ENCODE measurements at regions not wholly inside any gene's neighbourhood (a gene's known extent, or its start where the extent isn't known, plus 50 kb on each side); places are given as distances from the start of the nearest gene placed in this dataset.

GRCh38 chr10:25766687-25767221 lies 167.3 kb upstream of the MYO3A start:
- ATAC-seq: no peak

GRCh38 chr10:25768167-25768566 lies 165.9 kb upstream of the MYO3A start:
- TF ChIP-seq PPARA (CRISPR knock-in tag; IDR thresholded peaks at IDR 0.05; ENCODE audit: borderline replicate concordance) (no peak), ZFP3 (CRISPR knock-in tag; IDR thresholded peaks at IDR 0.05) (no peak), TSHZ2 (CRISPR knock-in tag; IDR thresholded peaks at IDR 0.05) (no peak), SNAI2 (CRISPR knock-in tag; IDR thresholded peaks at IDR 0.05) (no peak), OSR1 (CRISPR knock-in tag; IDR thresholded peaks at IDR 0.05) (no peak), CSRNP3 (CRISPR knock-in tag; IDR thresholded peaks at IDR 0.05) (no peak), RARB (CRISPR knock-in tag; IDR thresholded peaks at IDR 0.05) (no peak), ZC3H10 (CRISPR knock-in tag; IDR thresholded peaks at IDR 0.05) (no peak), TCF4 (CRISPR knock-in tag; IDR thresholded peaks at IDR 0.05; ENCODE audit: borderline replicate concordance) (no peak), POU6F1 (CRISPR knock-in tag; IDR thresholded peaks at IDR 0.05; ENCODE audit: borderline replicate concordance, low read depth) (no peak), ZFP30 (CRISPR knock-in tag; IDR thresholded peaks at IDR 0.05) (no peak), PATZ1 (CRISPR knock-in tag; IDR thresholded peaks at IDR 0.05; ENCODE audit: borderline replicate concordance) (no peak), ISL1 (CRISPR knock-in tag; IDR thresholded peaks at IDR 0.05) (no peak), ARNTL (CRISPR knock-in tag; IDR thresholded peaks at IDR 0.05; ENCODE audit: borderline replicate concordance, low read depth) (no peak)

More at GRCh38 chr10:25766687-25767221, 167.3 kb upstream of the MYO3A start:
- TF ChIP-seq TCF4 (CRISPR knock-in tag; IDR thresholded peaks at IDR 0.05; ENCODE audit: borderline replicate concordance) (peak; percentile 50), ARNTL (CRISPR knock-in tag; IDR thresholded peaks at IDR 0.05; ENCODE audit: borderline replicate concordance, low read depth) (no peak)

GRCh38 chr10:25778646-25779045 lies 155.4 kb upstream of the MYO3A start:
- ATAC-seq: no peak
- no peak for TF ChIP-seq ZFP3 (CRISPR knock-in tag; IDR thresholded peaks at IDR 0.05)
- TF ChIP-seq BACH2 (CRISPR knock-in tag; IDR thresholded peaks at IDR 0.05; ENCODE audit: borderline replicate concordance): no peak
- no peak for TF ChIP-seq TSHZ2 (CRISPR knock-in tag; IDR thresholded peaks at IDR 0.05)
- no peak for TF ChIP-seq ZC3H10 (CRISPR knock-in tag; IDR thresholded peaks at IDR 0.05)
- TF ChIP-seq CREB5 (CRISPR knock-in tag; IDR thresholded peaks at IDR 0.05; ENCODE audit: low read depth): no peak
- no peak for TF ChIP-seq ZNF70 (CRISPR knock-in tag; IDR thresholded peaks at IDR 0.05)
- TF ChIP-seq PATZ1 (CRISPR knock-in tag; IDR thresholded peaks at IDR 0.05; ENCODE audit: borderline replicate concordance): no peak
- TF ChIP-seq CSDC2 (CRISPR knock-in tag; IDR thresholded peaks at IDR 0.05): no peak
- no peak for TF ChIP-seq SNAI2 (CRISPR knock-in tag; IDR thresholded peaks at IDR 0.05)
- TF ChIP-seq CSRNP3 (CRISPR knock-in tag; IDR thresholded peaks at IDR 0.05): no peak
- no peak for TF ChIP-seq TCF4 (CRISPR knock-in tag; IDR thresholded peaks at IDR 0.05; ENCODE audit: borderline replicate concordance)
- no peak for TF ChIP-seq ZFP30 (CRISPR knock-in tag; IDR thresholded peaks at IDR 0.05)
- TF ChIP-seq ESRRG (CRISPR knock-in tag; IDR thresholded peaks at IDR 0.05): no peak
- TF ChIP-seq GLIS3 (CRISPR knock-in tag; IDR thresholded peaks at IDR 0.05): no peak
- TF ChIP-seq OSR1 (CRISPR knock-in tag; IDR thresholded peaks at IDR 0.05): no peak
- no peak for TF ChIP-seq PPARA (CRISPR knock-in tag; IDR thresholded peaks at IDR 0.05; ENCODE audit: borderline replicate concordance)
- TF ChIP-seq ZNF8 (CRISPR knock-in tag; IDR thresholded peaks at IDR 0.05): no peak

More at GRCh38 chr10:25768167-25768566, 165.9 kb upstream of the MYO3A start:
- no peak for ATAC-seq

All from SK-N-SH treated with all-trans-retinoic acid at 6 μM for 48 hours (cell line).